ENCODE measurements at regions not wholly inside any gene's neighbourhood (a gene's known extent, or its start where the extent isn't known, plus 50 kb on each side); places are given as distances from the start of the nearest gene placed in this dataset.

GRCh38 chr1:209429611-209430010 is 153.9 kb upstream of the CAMK1G start:
- POLR2A ChIA-PET: no interaction called here
- no peak overlapping the region for H3K27ac Mint-ChIP-seq
- peaks cover 5% of the 10 kb centered on the region for H3K27me3 Mint-ChIP-seq
- DNase-seq (no peak), ATAC-seq (no peak)
- no peak for TF ChIP-seq CTCF (IDR thresholded peaks at IDR 0.05)
- H3K9me3 Mint-ChIP-seq: no peaks in the 10 kb centered on the region
- H3K4me3 Mint-ChIP-seq: no peak overlapping the region
- CTCF ChIA-PET: no interaction called here
- peaks cover 3% of the 10 kb centered on the region for H3K4me1 Mint-ChIP-seq (ENCODE audit: low read depth)
- H3K36me3 Mint-ChIP-seq (ENCODE audit: low read depth): no peaks in the 10 kb centered on the region
- intact Hi-C loops (cut with micrococcal nuclease): no loop called here

GRCh38 chr1:209430107-209430506 is 153.4 kb upstream of the CAMK1G start:
- intact Hi-C loops (cut with micrococcal nuclease): no loop called here
- DNase-seq (no peak), ATAC-seq (no peak)
- CTCF ChIA-PET: no interaction called here
- no peak for TF ChIP-seq CTCF (IDR thresholded peaks at IDR 0.05)
- Mint-ChIP-seq H3K9me3 (no peaks in the 10 kb centered on the region), H3K4me3 (no peak overlapping the region), H3K4me1 (ENCODE audit: low read depth) (peaks cover 3% of the 10 kb centered on the region), H3K27ac (no peak overlapping the region), H3K36me3 (ENCODE audit: low read depth) (no peaks in the 10 kb centered on the region), H3K27me3 (peaks cover 7% of the 10 kb centered on the region)
- POLR2A ChIA-PET: no interaction called here

GRCh38 chr1:209430821-209431259 is 152.7 kb upstream of the CAMK1G start:
- intact Hi-C loops (cut with micrococcal nuclease): no loop called here
- H3K4me1 Mint-ChIP-seq (ENCODE audit: low read depth): peaks cover 2% of the 10 kb centered on the region
- no peak for ATAC-seq

GRCh38 chr1:209431402-209431801 is 152.1 kb upstream of the CAMK1G start:
- no peak overlapping the region for H3K27ac Mint-ChIP-seq
- ATAC-seq (no peak), DNase-seq (no peak)
- no peak overlapping the region for H3K4me3 Mint-ChIP-seq
- CTCF ChIA-PET: no interaction called here
- H3K36me3 Mint-ChIP-seq (ENCODE audit: low read depth): no peaks in the 10 kb centered on the region
- H3K9me3 Mint-ChIP-seq: no peaks in the 10 kb centered on the region
- H3K4me1 Mint-ChIP-seq (ENCODE audit: low read depth): no peaks in the 10 kb centered on the region
- POLR2A ChIA-PET: no interaction called here
- intact Hi-C loops (cut with micrococcal nuclease): no loop called here
- no peak for TF ChIP-seq CTCF (IDR thresholded peaks at IDR 0.05)
- peaks cover 5% of the 10 kb centered on the region for H3K27me3 Mint-ChIP-seq

More at GRCh38 chr1:209430821-209431259, 152.7 kb upstream of the CAMK1G start:
- Mint-ChIP-seq H3K4me3 (no peak overlapping the region), H3K9me3 (no peaks in the 10 kb centered on the region), H3K27ac (no peak overlapping the region), H3K36me3 (ENCODE audit: low read depth) (no peaks in the 10 kb centered on the region), H3K27me3 (peaks cover 7% of the 10 kb centered on the region)
- no peak for DNase-seq
- CTCF ChIA-PET: no interaction called here
- TF ChIP-seq CTCF (IDR thresholded peaks at IDR 0.05): no peak
- POLR2A ChIA-PET: no interaction called here

- ATAC-seq (no peak), DNase-seq (no peak)
- H3K9me3 Mint-ChIP-seq: no peaks in the 10 kb centered on the region
- H3K4me1 Mint-ChIP-seq (ENCODE audit: low read depth): no peaks in the 10 kb centered on the region
- no peaks in the 10 kb centered on the region for H3K36me3 Mint-ChIP-seq (ENCODE audit: low read depth)
- intact Hi-C loops (cut with micrococcal nuclease): no loop called here
- H3K27me3 Mint-ChIP-seq: peaks cover 5% of the 10 kb centered on the region
- no peak for TF ChIP-seq CTCF (IDR thresholded peaks at IDR 0.05)
- ChIA-PET CTCF (no interaction called here), POLR2A (no interaction called here)
- H3K4me3 Mint-ChIP-seq: no peak overlapping the region
- no peak overlapping the region for H3K27ac Mint-ChIP-seq
Observed at GRCh38 chr1:209431813-209432442, 151.6 kb upstream of the CAMK1G start.
